ENCODE measurements at regions not wholly inside any gene's neighbourhood (a gene's known extent, or its start where the extent isn't known, plus 50 kb on each side); places are given as distances from the start of the nearest gene placed in this dataset.
"Not testable (repeated sequence)": the region's sequence is repeated elsewhere in the genome, so short reads cannot be mapped to it uniquely, and the experiment has no call there.

DNA sequence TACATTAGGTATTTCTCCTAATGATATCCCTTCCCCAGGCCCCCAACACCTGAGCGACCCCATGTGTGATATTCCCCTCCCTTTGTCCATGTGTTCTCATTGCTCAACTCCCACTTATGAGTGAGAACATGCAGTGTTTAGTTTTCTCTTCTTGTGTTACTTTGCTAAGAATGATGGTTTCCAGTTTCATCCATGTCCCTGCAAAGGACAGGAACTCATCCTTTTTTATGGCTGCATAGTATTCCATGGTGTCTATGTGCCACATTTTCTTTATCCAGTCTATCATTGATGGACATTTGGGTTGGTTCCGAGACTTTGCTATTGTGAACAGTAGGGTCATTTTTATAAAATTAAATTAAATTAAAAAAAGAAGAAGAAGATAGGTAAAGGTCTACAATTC, 187.3 kb upstream of the PFKP start:
- TF ChIP-seq, protein P1, sequence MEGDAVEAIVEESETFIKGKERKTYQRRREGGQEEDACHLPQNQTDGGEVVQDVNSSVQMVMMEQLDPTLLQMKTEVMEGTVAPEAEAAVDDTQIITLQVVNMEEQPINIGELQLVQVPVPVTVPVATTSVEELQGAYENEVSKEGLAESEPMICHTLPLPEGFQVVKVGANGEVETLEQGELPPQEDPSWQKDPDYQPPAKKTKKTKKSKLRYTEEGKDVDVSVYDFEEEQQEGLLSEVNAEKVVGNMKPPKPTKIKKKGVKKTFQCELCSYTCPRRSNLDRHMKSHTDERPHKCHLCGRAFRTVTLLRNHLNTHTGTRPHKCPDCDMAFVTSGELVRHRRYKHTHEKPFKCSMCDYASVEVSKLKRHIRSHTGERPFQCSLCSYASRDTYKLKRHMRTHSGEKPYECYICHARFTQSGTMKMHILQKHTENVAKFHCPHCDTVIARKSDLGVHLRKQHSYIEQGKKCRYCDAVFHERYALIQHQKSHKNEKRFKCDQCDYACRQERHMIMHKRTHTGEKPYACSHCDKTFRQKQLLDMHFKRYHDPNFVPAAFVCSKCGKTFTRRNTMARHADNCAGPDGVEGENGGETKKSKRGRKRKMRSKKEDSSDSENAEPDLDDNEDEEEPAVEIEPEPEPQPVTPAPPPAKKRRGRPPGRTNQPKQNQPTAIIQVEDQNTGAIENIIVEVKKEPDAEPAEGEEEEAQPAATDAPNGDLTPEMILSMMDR (IDR thresholded peaks at IDR 0.05): not testable (repeated sequence)
- TF ChIP-seq POLR2A (IDR thresholded peaks at IDR 0.05): not testable (repeated sequence)
